Cardiac septum (tissue), 1 donor: ENCODE measurements at regions not wholly inside any gene's neighbourhood (a gene's known extent, or its start where the extent isn't known, plus 50 kb on each side); places are given as distances from the start of the nearest gene placed in this dataset.
"Not testable (repeated sequence)": the region's sequence is repeated elsewhere in the genome, so short reads cannot be mapped to it uniquely, and the experiment has no call there.

Source experiments
- DNase-seq: peaks from one replicate; pipeline ENCODE4 v3.0.0-alpha.2; 2020; ENCODE audit warnings: low spot score
- intact Hi-C: fragments of 100-400 bp; cut with DNase I; formaldehyde crosslinking; loops from one replicate; pipeline ENCODE4 v1.14.0; 2022
- donor health status: DM: no; HTN: no; CAD: no.

- no peak for DNase-seq
- intact Hi-C loops: no loop called here
Observed at GRCh38 chr2:39934851-39935250, 155.8 kb upstream of the THUMPD2 start.

GRCh38 chr2:39933196-39933595, 154.1 kb upstream of the THUMPD2 start:
- no peak for DNase-seq
- intact Hi-C loops: no loop called here

GRCh38 chr2:39932198-39932597, 153.1 kb upstream of the THUMPD2 start:
- no peak for DNase-seq
- intact Hi-C loops: no loop called here

- no peak for DNase-seq
- intact Hi-C loops: no loop called here
Observed at GRCh38 chr2:39930175-39930917, 151.3 kb upstream of the THUMPD2 start.

- DNase-seq: no peak
Observed at GRCh38 chr2:39929531-39929930, 150.5 kb upstream of the THUMPD2 start.

GRCh38 chr2:39925312-39925711, 146.3 kb upstream of the THUMPD2 start:
- intact Hi-C loops: no loop called here
- no peak for DNase-seq

More at GRCh38 chr2:39929531-39929930, 150.5 kb upstream of the THUMPD2 start:
- intact Hi-C loops: no loop called here

- no peak for DNase-seq
- intact Hi-C loops: no loop called here
Observed at GRCh38 chr2:39923455-39923854, 144.4 kb upstream of the THUMPD2 start.

GRCh38 chr2:39922679-39923405, 143.8 kb upstream of the THUMPD2 start:
- intact Hi-C loops: no loop called here
- no peak for DNase-seq

- intact Hi-C loops: no loop called here
- no peak for DNase-seq
Observed at GRCh38 chr2:39920307-39920801, 141.3 kb upstream of the THUMPD2 start.

- intact Hi-C loops: loop anchor here (10.0 kb wide), 1 partner anchor 845 kb away; no protein-coding TSS in a partner anchor
- DNase-seq: no peak
Observed at GRCh38 chr2:39919511-39920306, 140.7 kb upstream of the THUMPD2 start.

GRCh38 chr2:39918886-39919285, 139.8 kb upstream of the THUMPD2 start:
- intact Hi-C loops: loop anchor here (10.0 kb wide), 1 partner anchor 846 kb away; no protein-coding TSS in a partner anchor

GRCh38 chr2:39917371-39917770, 138.3 kb upstream of the THUMPD2 start:
- DNase-seq: not testable (repeated sequence)

More at GRCh38 chr2:39918886-39919285, 139.8 kb upstream of the THUMPD2 start:
- DNase-seq: no peak

GRCh38 chr2:39914949-39915348, 135.9 kb upstream of the THUMPD2 start:
- intact Hi-C loops: loop anchor here (5.0 to 10.0 kb wide), 3 partner anchors 642 to 1782 kb away; no protein-coding TSS in a partner anchor

More at GRCh38 chr2:39917371-39917770, 138.3 kb upstream of the THUMPD2 start:
- intact Hi-C loops: loop anchor here (10.0 kb wide), 1 partner anchor 847 kb away; no protein-coding TSS in a partner anchor

GRCh38 chr2:39913648-39914461, 134.8 kb upstream of the THUMPD2 start:
- intact Hi-C loops: loop anchor here (5.0 to 10.0 kb wide), 3 partner anchors 643 to 1783 kb away; no protein-coding TSS in a partner anchor
- DNase-seq: no peak

More at GRCh38 chr2:39914949-39915348, 135.9 kb upstream of the THUMPD2 start:
- no peak for DNase-seq

- intact Hi-C loops: no loop called here
- no peak for DNase-seq
Observed at GRCh38 chr2:39902103-39902502, 123.0 kb upstream of the THUMPD2 start.

GRCh38 chr2:39898934-39899333, 119.9 kb upstream of the THUMPD2 start:
- intact Hi-C loops: no loop called here
- no peak for DNase-seq

GRCh38 chr2:39897273-39897672, 118.2 kb upstream of the THUMPD2 start:
- no peak for DNase-seq
- intact Hi-C loops: no loop called here

- intact Hi-C loops: no loop called here
- DNase-seq: no peak
Observed at GRCh38 chr2:39894082-39894481, 115.0 kb upstream of the THUMPD2 start.

- intact Hi-C loops: no loop called here
- DNase-seq: no peak
Observed at GRCh38 chr2:39893616-39894015, 114.6 kb upstream of the THUMPD2 start.
